GM23248 (cell line): ENCODE measurements at regions not wholly inside any gene's neighbourhood (a gene's known extent, or its start where the extent isn't known, plus 50 kb on each side); places are given as distances from the start of the nearest gene placed in this dataset.

Experiments
- DNase-seq: peaks from one replicate; pipeline ENCODE4 v3.0.0-alpha.2; 2015
- H2AFZ ChIP-seq: fragments of 200-600 bp; sonication (generic); 2 replicates; pipeline ENCODE4 v1.6.1; 2016; ENCODE audit warnings: antibody characterized with exemption
- H3F3A ChIP-seq: fragments of 200-600 bp; sonication (generic); 2 replicates; pipeline ENCODE4 v1.6.1; 2016; ENCODE audit warnings: mild to moderate bottlenecking, antibody characterized with exemption, mixed run types; ENCODE audit not compliant: insufficient read depth
- H3K27ac ChIP-seq: fragments of 200-600 bp; sonication (generic); 2 replicates; pipeline ENCODE4 v1.5.1; 2016; ENCODE audit warnings: mild to moderate bottlenecking
- H3K27me3 ChIP-seq: fragments of 200-600 bp; sonication (generic); replicated peaks from 2 replicates; pipeline ENCODE4 v1.6.1; 2016; ENCODE audit warnings: mild to moderate bottlenecking; ENCODE audit not compliant: insufficient read depth
- H3K36me3 ChIP-seq: fragments of 200-600 bp; sonication (generic); 2 replicates; pipeline ENCODE4 v1.6.1; 2016; ENCODE audit warnings: low read depth, mild to moderate bottlenecking
- H3K4me1 ChIP-seq: fragments of 200-600 bp; sonication (generic); 2 replicates; pipeline ENCODE4 v1.6.1; 2016; ENCODE audit warnings: mild to moderate bottlenecking; ENCODE audit not compliant: insufficient read depth
- H3K4me2 ChIP-seq: fragments of 200-600 bp; sonication (generic); one replicate; pipeline ENCODE4 v1.6.1; 2016; ENCODE audit warnings: mild to moderate bottlenecking; ENCODE audit not compliant: unreplicated experiment
- H3K4me3 ChIP-seq: fragments of 200-600 bp; sonication (generic); 2 replicates; pipeline ENCODE4 v1.5.1; 2016; ENCODE audit warnings: mild to moderate bottlenecking
- H3K79me2 ChIP-seq: fragments of 200-600 bp; sonication (generic); 2 replicates; pipeline ENCODE4 v1.6.1; 2016; ENCODE audit warnings: mild to moderate bottlenecking; ENCODE audit not compliant: insufficient read depth
- H3K9ac ChIP-seq: fragments of 200-600 bp; sonication (generic); 2 replicates; pipeline ENCODE4 v1.6.1; 2016; ENCODE audit warnings: mild to moderate bottlenecking
- H3K9me2 ChIP-seq: fragments of 200-600 bp; sonication (generic); 2 replicates; pipeline ENCODE4 v1.6.1; 2016; ENCODE audit warnings: mixed run types, mild to moderate bottlenecking, moderate library complexity; ENCODE audit not compliant: insufficient read depth
- H3K9me3 ChIP-seq: fragments of 200-600 bp; sonication (generic); one replicate; pipeline ENCODE4 v1.6.1; 2017; ENCODE audit warnings: low read depth
- H4K20me1 ChIP-seq: fragments of 200-600 bp; sonication (generic); 2 replicates; pipeline ENCODE4 v1.6.0; 2016; ENCODE audit not compliant: insufficient read depth
- EZH2 ChIP-seq: fragments of 200-600 bp; sonication (generic); IDR thresholded peaks from 2 replicates; pipeline ENCODE4 v1.6.1; 2018; ENCODE audit warnings: antibody characterized with exemption, mild to moderate bottlenecking; ENCODE audit not compliant: insufficient read depth, poor library complexity, severe bottlenecking
- EZH2phosphoT487 ChIP-seq: fragments of 200-600 bp; sonication (generic); IDR thresholded peaks from 2 replicates; pipeline ENCODE4 v1.6.1; 2018; ENCODE audit warnings: antibody characterized with exemption, moderate library complexity, mild to moderate bottlenecking, low read depth; ENCODE audit not compliant: insufficient read depth
- WGBS, 2 experiments: methylation state at CpG; one replicate each; pipeline ENCODE4 v1.1.6; 2015 to 2017; ENCODE audit warnings: low lambda C conversion rate in 2 of 2, low coverage in 1 of 2; ENCODE audit errors: missing lambda C conversion rate in 2 of 2; 5-methylcytosine and 5-hydroxymethylcytosine counted together
- in situ Hi-C: fragments of 300-500 bp; cut with MboI; formaldehyde crosslinking; loops from 2 replicates; pipeline ENCODE4 v1.15.0; 2020

DNA sequence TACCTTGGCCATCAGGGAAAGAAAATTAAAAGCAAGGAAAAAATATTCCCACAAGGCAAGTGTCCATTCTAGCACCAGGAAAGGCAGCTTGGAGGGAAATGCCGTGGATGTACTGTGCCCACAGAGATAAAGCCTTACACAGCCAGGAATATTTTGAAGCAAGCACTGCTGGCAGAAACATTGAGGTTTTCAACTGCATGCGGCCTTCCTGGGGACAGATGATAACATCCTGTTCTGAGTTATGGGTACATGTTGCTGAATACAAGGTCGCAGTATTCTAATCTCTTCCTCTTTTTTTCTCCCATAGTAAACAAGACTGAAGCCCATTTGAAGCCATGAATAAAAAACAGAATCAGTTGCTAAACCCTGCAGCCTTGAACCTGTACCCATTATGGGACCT lies 197.1 kb downstream of the BTG1 start:
- Histone ChIP-seq H3K27ac (no peak overlapping the region), H3K4me3 (no peak overlapping the region), H3K27me3 (no peaks in the 10 kb centered on the region), H3K4me2 (no peak overlapping the region), H3F3A (no peaks in the 10 kb centered on the region), H3K9me2 (no peaks in the 10 kb centered on the region), H4K20me1 (no peaks in the 10 kb centered on the region), H2AFZ (no peak overlapping the region), H3K36me3 (no peaks in the 10 kb centered on the region), H3K9me3 (no peaks in the 10 kb centered on the region), H3K4me1 (0 out of 2 replicates have a peak, but pooled peaks cover 7% of the 10 kb centered on the region), H3K79me2 (no peaks in the 10 kb centered on the region), H3K9ac (no peak overlapping the region)
- TF ChIP-seq EZH2 (no peak), EZH2phosphoT487 (no peak)
- 97% methylated on average over 3 of the region's 3 CpGs for WGBS, 2 experiments
- no peak for DNase-seq
- in situ Hi-C loops: no loop called here

DNA sequence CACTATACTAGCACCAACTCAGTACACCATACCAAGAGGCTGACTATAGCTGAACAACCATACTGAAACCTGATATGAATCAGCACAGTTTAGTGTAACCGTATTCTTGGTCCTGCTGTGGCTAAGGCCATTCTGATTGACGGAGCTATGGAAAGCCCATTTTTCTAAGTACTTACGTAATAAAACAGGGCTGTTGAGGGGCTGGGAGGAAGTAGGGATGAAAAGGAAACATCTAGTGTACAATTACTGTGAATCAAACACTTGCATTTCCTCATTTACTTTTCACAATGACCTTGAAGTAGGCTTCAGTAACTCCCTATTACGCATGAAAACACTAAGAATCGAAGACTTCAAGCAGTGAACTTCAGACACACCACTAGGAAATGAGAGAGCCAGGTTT lies 198.2 kb downstream of the BTG1 start:
- H3K79me2 ChIP-seq: no peaks in the 10 kb centered on the region
- H3K4me1 ChIP-seq: 0 out of 2 replicates have a peak, but pooled peaks cover 7% of the 10 kb centered on the region
- no peaks in the 10 kb centered on the region for H3K9me2 ChIP-seq
- no peak for DNase-seq
- 93 to 96% methylated on average over 5 of the region's 5 CpGs for WGBS, 2 experiments
- H3F3A ChIP-seq: no peaks in the 10 kb centered on the region
- in situ Hi-C loops: no loop called here
- H2AFZ ChIP-seq: no peak overlapping the region
- no peak overlapping the region for H3K27ac ChIP-seq
- no peaks in the 10 kb centered on the region for H3K27me3 ChIP-seq
- no peaks in the 10 kb centered on the region for H4K20me1 ChIP-seq
- H3K9me3 ChIP-seq: no peaks in the 10 kb centered on the region
- no peak overlapping the region for H3K4me3 ChIP-seq
- H3K9ac ChIP-seq: no peak overlapping the region
- no peak overlapping the region for H3K4me2 ChIP-seq
- TF ChIP-seq EZH2phosphoT487 (no peak), EZH2 (no peak)
- H3K36me3 ChIP-seq: no peaks in the 10 kb centered on the region

DNA sequence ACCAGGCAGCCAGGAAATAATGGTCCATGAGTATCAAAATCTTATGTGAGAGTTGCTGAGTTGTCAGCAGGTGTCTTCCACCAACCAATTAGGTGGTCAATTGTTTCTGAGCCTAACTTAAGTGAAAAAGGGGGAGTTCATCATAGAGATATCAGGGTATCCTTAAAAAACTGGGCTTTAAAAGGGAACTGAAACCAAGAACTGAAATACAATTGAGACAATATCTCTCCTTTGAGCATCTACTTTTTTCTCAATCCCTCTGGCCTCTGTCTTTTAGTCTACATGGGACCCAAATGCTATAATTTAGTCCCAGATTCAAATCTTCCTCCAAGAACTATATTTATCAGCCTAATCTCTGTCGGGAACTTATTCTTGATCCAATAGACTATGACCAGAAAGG lies 201.0 kb downstream of the BTG1 start:
- 52% methylated on average over 1 of the region's 1 CpG for WGBS, 2 experiments
- in situ Hi-C loops: no loop called here

DNA sequence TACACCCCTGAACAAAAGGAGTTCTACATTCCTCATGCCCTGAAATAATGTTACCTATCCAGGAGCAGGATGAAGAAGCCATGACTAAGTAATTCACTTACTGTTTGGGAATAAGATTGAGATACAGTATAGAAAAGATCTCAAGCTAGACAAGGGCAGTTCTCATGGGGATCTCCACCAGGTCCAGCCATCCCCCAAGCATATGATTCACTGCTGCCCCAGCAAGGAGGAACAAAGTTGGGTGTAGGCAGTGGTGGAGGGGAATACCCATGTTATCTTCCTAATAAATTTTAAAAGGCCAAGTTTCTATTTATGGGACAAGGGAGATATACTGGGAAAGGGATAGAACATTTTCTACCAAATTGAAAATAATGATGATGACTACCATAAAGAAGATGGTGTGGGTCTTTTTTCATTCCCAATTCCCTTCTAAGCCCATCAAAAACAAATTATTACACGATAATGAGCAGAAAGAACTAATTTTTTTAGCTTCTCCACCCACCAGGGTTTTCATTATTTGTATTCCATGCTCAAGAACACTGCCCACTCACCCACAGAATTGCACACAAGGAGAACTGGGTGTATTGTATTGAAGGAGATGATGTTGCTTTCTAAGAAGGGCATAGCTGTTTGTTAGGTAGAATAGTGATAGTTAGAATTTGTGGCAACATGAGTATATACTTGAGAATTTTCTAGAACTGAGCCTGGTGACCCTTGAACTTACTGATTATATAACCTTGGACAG lies 204.6 kb downstream of the BTG1 start:
- DNase-seq: no peak
- in situ Hi-C loops: no loop called here

More for the DNA sequence above, 201.0 kb downstream of the BTG1 start:
- Histone ChIP-seq H3K9ac (no peak overlapping the region), H3K27me3 (no peaks in the 10 kb centered on the region), H3K4me2 (no peak overlapping the region), H2AFZ (no peak overlapping the region), H3K9me3 (no peaks in the 10 kb centered on the region), H3K4me3 (no peak overlapping the region), H3K27ac (no peak overlapping the region), H3F3A (no peaks in the 10 kb centered on the region), H4K20me1 (no peaks in the 10 kb centered on the region), H3K36me3 (no peaks in the 10 kb centered on the region), H3K9me2 (no peaks in the 10 kb centered on the region), H3K4me1 (no peaks in the 10 kb centered on the region), H3K79me2 (no peaks in the 10 kb centered on the region)
- no peak for TF ChIP-seq EZH2
- TF ChIP-seq EZH2phosphoT487: no peak
- no peak for DNase-seq

More for the DNA sequence above, 204.6 kb downstream of the BTG1 start:
- 15 to 18% methylated on average over 1 of the region's 1 CpG for WGBS, 2 experiments
- H3F3A ChIP-seq: no peaks in the 10 kb centered on the region
- H3K4me3 ChIP-seq: no peak overlapping the region
- H3K27me3 ChIP-seq: no peaks in the 10 kb centered on the region
- H4K20me1 ChIP-seq: no peaks in the 10 kb centered on the region
- no peak overlapping the region for H2AFZ ChIP-seq
- no peak for TF ChIP-seq EZH2
- TF ChIP-seq EZH2phosphoT487: no peak
- no peaks in the 10 kb centered on the region for H3K9me2 ChIP-seq
- no peak overlapping the region for H3K9ac ChIP-seq
- no peaks in the 10 kb centered on the region for H3K9me3 ChIP-seq
- H3K4me2 ChIP-seq: no peak overlapping the region
- H3K36me3 ChIP-seq: no peaks in the 10 kb centered on the region
- no peaks in the 10 kb centered on the region for H3K4me1 ChIP-seq
- H3K27ac ChIP-seq: no peak overlapping the region
- H3K79me2 ChIP-seq: no peaks in the 10 kb centered on the region
